Vagina (tissue), 2 donors: ENCODE measurements at regions not wholly inside any gene's neighbourhood (a gene's known extent, or its start where the extent isn't known, plus 50 kb on each side); places are given as distances from the start of the nearest gene placed in this dataset.

Source experiments
- CTCF ChIP-seq, 3 experiments: fragments of 450-650 bp in 2 of 3; fragments of 200-600 bp in 1 of 3; sonication (generic) in 1 of 3; IDR thresholded peaks; one replicate each; pipeline ENCODE4 v1.5.1; 2017 to 2019; ENCODE audit warnings: antibody characterized with exemption in 3 of 3, mild to moderate bottlenecking in 2 of 3, moderate library complexity in 2 of 3
- POLR2A ChIP-seq, 2 donors: fragments of 450-650 bp; IDR thresholded peaks; one replicate each; pipeline ENCODE4 v1.6.1; 2017; ENCODE audit warnings: antibody characterized with exemption in 2 of 2, mild to moderate bottlenecking in 2 of 2, moderate library complexity in 2 of 2
- POLR2AphosphoS5 ChIP-seq, 2 donors: sonication (generic); formaldehyde crosslinking; IDR thresholded peaks; one replicate each; pipeline ENCODE4 v1.9.0; 2017; ENCODE audit warnings: antibody characterized with exemption in 2 of 2, mild to moderate bottlenecking in 2 of 2, low read depth in 1 of 2; ENCODE audit not compliant: insufficient read depth in 1 of 2

- TF ChIP-seq CTCF (IDR thresholded peaks at IDR 0.05), result no peak
- TF ChIP-seq POLR2A (IDR thresholded peaks at IDR 0.05), result no peak
- TF ChIP-seq POLR2AphosphoS5 (IDR thresholded peaks at IDR 0.05; ENCODE audit: insufficient read depth in 1 of 2, low read depth in 1 of 2), result no peak
Observed at GRCh38 chr18:56381196-56381595, 257.2 kb downstream of the TXNL1 start.
